ENCODE measurements at regions not wholly inside any gene's neighbourhood (a gene's known extent, or its start where the extent isn't known, plus 50 kb on each side); places are given as distances from the start of the nearest gene placed in this dataset.
"Not testable (repeated sequence)": the region's sequence is repeated elsewhere in the genome, so short reads cannot be mapped to it uniquely, and the experiment has no call there.

GRCh38 chr6:57747716-57748115, 430.3 kb downstream of the PRIM2 start:
- not testable (repeated sequence) for TF ChIP-seq TSHZ2 (CRISPR knock-in tag; IDR thresholded peaks at IDR 0.05); ZFP30 (CRISPR knock-in tag; IDR thresholded peaks at IDR 0.05); ZNF565 (CRISPR knock-in tag; conservative IDR thresholded peaks at IDR 0.05; ENCODE audit: low read depth); RARB (CRISPR knock-in tag; IDR thresholded peaks at IDR 0.05); PATZ1 (CRISPR knock-in tag; IDR thresholded peaks at IDR 0.05; ENCODE audit: borderline replicate concordance)

Data from SK-N-SH treated with all-trans-retinoic acid at 6 μM for 48 hours (cell line).